Activated CD8-positive, alpha-beta memory T cell treated with anti-CD3 and anti-CD28 coated beads for 36 hours (primary cell): ENCODE measurements at regions not wholly inside any gene's neighbourhood (a gene's known extent, or its start where the extent isn't known, plus 50 kb on each side); places are given as distances from the start of the nearest gene placed in this dataset.
"Not testable (repeated sequence)": the region's sequence is repeated elsewhere in the genome, so short reads cannot be mapped to it uniquely, and the experiment has no call there.

ENCODE experiments used
- CTCF ChIA-PET: fragments of 350-600 bp; sonication (Branson Sonifier 250); formaldehyde crosslinking; loops from one replicate; lab custom pipeline; 2021; ENCODE audit warnings: antibody characterized with exemption; lab: Charles Lee
- POLR2A ChIA-PET: fragments of 350-600 bp; sonication (Branson Sonifier 250); formaldehyde crosslinking; loops from one replicate; lab custom pipeline; 2021; ENCODE audit warnings: antibody characterized with exemption; lab: Charles Lee

- POLR2A ChIA-PET: no interaction called here
- CTCF ChIA-PET: no interaction called here
Observed at GRCh38 chr12:97960225-97960624, 497.6 kb downstream of the RMST start.

GRCh38 chr12:97960741-97961608, 498.4 kb downstream of the RMST start:
- CTCF ChIA-PET: no interaction called here
- POLR2A ChIA-PET: no interaction called here

- CTCF ChIA-PET: no interaction called here
Observed at GRCh38 chr12:97967831-97968230, 505.2 kb downstream of the RMST start.

GRCh38 chr12:97968641-97969197, 506.1 kb downstream of the RMST start:
- ChIA-PET POLR2A (no interaction called here), CTCF (no interaction called here)

More at GRCh38 chr12:97967831-97968230, 505.2 kb downstream of the RMST start:
- POLR2A ChIA-PET: no interaction called here

GRCh38 chr12:97977870-97978405, 515.3 kb downstream of the RMST start:
- POLR2A ChIA-PET: no interaction called here
- CTCF ChIA-PET: no interaction called here

GRCh38 chr12:97982684-97983083, 520.1 kb downstream of the RMST start:
- CTCF ChIA-PET: no interaction called here
- POLR2A ChIA-PET: no interaction called here

- POLR2A ChIA-PET: no interaction called here
- CTCF ChIA-PET: no interaction called here
Observed at GRCh38 chr12:97983796-97984195, 521.2 kb downstream of the RMST start.

GRCh38 chr12:97984436-97984835, 521.8 kb downstream of the RMST start:
- POLR2A ChIA-PET: no interaction called here

GRCh38 chr12:97984974-97985580, 522.5 kb downstream of the RMST start:
- ChIA-PET CTCF (no interaction called here), POLR2A (no interaction called here)

More at GRCh38 chr12:97984436-97984835, 521.8 kb downstream of the RMST start:
- CTCF ChIA-PET: no interaction called here

GRCh38 chr12:97985834-97986233, 523.2 kb downstream of the RMST start:
- POLR2A ChIA-PET: no interaction called here
- CTCF ChIA-PET: no interaction called here

- CTCF ChIA-PET, POLR2A ChIA-PET: not testable (repeated sequence)
Observed at GRCh38 chr12:97988588-97988987, 526.0 kb downstream of the RMST start.

- ChIA-PET POLR2A (no interaction called here), CTCF (no interaction called here)
Observed at GRCh38 chr12:97989366-97989940, 525.9 kb upstream of the TMPO start.

- ChIA-PET CTCF (no interaction called here), POLR2A (no interaction called here)
Observed at GRCh38 chr12:97994746-97995484, 520.5 kb upstream of the TMPO start.

- ChIA-PET CTCF (no interaction called here), POLR2A (no interaction called here)
Observed at GRCh38 chr12:97995559-97995958, 519.8 kb upstream of the TMPO start.

- POLR2A ChIA-PET: no interaction called here
- CTCF ChIA-PET: no interaction called here
Observed at GRCh38 chr12:98001430-98001829, 514.0 kb upstream of the TMPO start.

- POLR2A ChIA-PET: no interaction called here
- CTCF ChIA-PET: no interaction called here
Observed at GRCh38 chr12:98002887-98003493, 512.4 kb upstream of the TMPO start.

GRCh38 chr12:98007963-98008362, 507.4 kb upstream of the TMPO start:
- ChIA-PET CTCF (no interaction called here), POLR2A (no interaction called here)

- POLR2A ChIA-PET: no interaction called here
- CTCF ChIA-PET: no interaction called here
Observed at GRCh38 chr12:98013560-98013959, 501.8 kb upstream of the TMPO start.

GRCh38 chr12:98018836-98019235, 496.6 kb upstream of the TMPO start:
- CTCF ChIA-PET: no interaction called here

More at GRCh38 chr12:98018836-98019235, 496.6 kb upstream of the TMPO start:
- POLR2A ChIA-PET: no interaction called here
